Tibial artery (tissue), 4 donors: ENCODE measurements at regions not wholly inside any gene's neighbourhood (a gene's known extent, or its start where the extent isn't known, plus 50 kb on each side); places are given as distances from the start of the nearest gene placed in this dataset.

Experiments
- DNase-seq, 2 donors: peaks; one replicate each; pipeline ENCODE4 v3.0.0-alpha.2; 2019
- H3K27ac ChIP-seq, 2 donors: fragments of 200-600 bp; sonication (generic) in 1 of 2; 1 replicate in 1 of 2; 2 replicates in 1 of 2; pipeline ENCODE4 v1.5.1; 2018 to 2019; ENCODE audit warnings: mild to moderate bottlenecking in 1 of 2
- H3K27me3 ChIP-seq, 2 donors: fragments of 200-600 bp; sonication (generic) in 1 of 2; one replicate each; pipeline versions ENCODE4 v1.5.1 to v1.6.0; 2016 to 2019
- H3K36me3 ChIP-seq, 3 donors: fragments of 200-600 bp; sonication (generic) in 2 of 3; one replicate each; pipeline ENCODE4 v1.5.1; 2016 to 2019; ENCODE audit warnings: mild to moderate bottlenecking in 2 of 3
- H3K4me1 ChIP-seq, 4 donors: fragments of 200-600 bp; sonication (generic) in 2 of 4; 1 replicate in 3 of 4; 2 replicates in 1 of 4; pipeline ENCODE4 v1.5.1; 2016 to 2019
- H3K4me3 ChIP-seq, 2 donors: fragments of 200-600 bp; sonication (generic) in 1 of 2; 1 replicate in 1 of 2; 2 replicates in 1 of 2; pipeline ENCODE4 v1.5.1; 2018 to 2019; ENCODE audit warnings: mild to moderate bottlenecking in 2 of 2
- H3K9me3 ChIP-seq, 3 donors: fragments of 200-600 bp; sonication (generic) in 1 of 3; one replicate each; pipeline ENCODE4 v1.5.1; 2016 to 2019
- intact Hi-C: fragments of 100-400 bp; cut with DNase I; formaldehyde crosslinking; loops from one replicate; pipeline ENCODE4 v1.15.0; 2023; ENCODE audit warnings: low total_unique reads
- TF ChIP-seq, protein P1 (sequence below), 2 experiments: fragments of 200-600 bp in 1 of 2; fragments of 450-650 bp in 1 of 2; IDR thresholded peaks; one replicate each; pipeline ENCODE4 v1.5.1; 2017 to 2019; ENCODE audit warnings: antibody characterized with exemption in 2 of 2, mild to moderate bottlenecking in 1 of 2, moderate library complexity in 1 of 2

DNA sequence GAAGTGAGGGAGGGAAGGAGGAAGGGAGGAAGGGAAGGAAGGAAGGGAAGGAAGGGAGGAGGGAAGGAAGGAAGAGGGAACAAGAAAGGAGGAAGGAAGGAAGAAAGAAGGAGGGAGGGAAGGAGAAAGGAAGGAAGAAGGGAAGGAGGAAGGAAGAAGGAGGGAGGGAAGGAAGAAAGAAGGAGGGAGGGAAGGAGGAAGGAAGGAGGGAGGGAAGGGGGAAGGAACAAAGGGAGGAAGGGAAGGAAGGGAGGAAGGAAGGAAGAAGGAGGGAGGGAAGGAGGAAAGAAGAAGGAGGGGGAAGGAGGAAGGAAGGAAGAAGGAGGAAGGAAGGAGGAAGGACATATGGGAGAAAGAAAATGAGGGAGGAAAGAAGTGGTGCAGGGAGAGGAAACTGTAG is 184.7 kb upstream of the PMEPA1 start:
- no peak for DNase-seq
- Histone ChIP-seq H3K27ac (no peak overlapping the region), H3K4me1 (no peaks in the 10 kb centered on the region), H3K36me3 (no peaks in the 10 kb centered on the region), H3K4me3 (no peak overlapping the region), H3K9me3 (no peaks in the 10 kb centered on the region), H3K27me3 (peaks cover 0 to 2% of the 10 kb centered on the region in 2 donors)
- intact Hi-C loops = no loop called here
- TF ChIP-seq, protein P1, sequence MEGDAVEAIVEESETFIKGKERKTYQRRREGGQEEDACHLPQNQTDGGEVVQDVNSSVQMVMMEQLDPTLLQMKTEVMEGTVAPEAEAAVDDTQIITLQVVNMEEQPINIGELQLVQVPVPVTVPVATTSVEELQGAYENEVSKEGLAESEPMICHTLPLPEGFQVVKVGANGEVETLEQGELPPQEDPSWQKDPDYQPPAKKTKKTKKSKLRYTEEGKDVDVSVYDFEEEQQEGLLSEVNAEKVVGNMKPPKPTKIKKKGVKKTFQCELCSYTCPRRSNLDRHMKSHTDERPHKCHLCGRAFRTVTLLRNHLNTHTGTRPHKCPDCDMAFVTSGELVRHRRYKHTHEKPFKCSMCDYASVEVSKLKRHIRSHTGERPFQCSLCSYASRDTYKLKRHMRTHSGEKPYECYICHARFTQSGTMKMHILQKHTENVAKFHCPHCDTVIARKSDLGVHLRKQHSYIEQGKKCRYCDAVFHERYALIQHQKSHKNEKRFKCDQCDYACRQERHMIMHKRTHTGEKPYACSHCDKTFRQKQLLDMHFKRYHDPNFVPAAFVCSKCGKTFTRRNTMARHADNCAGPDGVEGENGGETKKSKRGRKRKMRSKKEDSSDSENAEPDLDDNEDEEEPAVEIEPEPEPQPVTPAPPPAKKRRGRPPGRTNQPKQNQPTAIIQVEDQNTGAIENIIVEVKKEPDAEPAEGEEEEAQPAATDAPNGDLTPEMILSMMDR (IDR thresholded peaks at IDR 0.05) = no peak

DNA sequence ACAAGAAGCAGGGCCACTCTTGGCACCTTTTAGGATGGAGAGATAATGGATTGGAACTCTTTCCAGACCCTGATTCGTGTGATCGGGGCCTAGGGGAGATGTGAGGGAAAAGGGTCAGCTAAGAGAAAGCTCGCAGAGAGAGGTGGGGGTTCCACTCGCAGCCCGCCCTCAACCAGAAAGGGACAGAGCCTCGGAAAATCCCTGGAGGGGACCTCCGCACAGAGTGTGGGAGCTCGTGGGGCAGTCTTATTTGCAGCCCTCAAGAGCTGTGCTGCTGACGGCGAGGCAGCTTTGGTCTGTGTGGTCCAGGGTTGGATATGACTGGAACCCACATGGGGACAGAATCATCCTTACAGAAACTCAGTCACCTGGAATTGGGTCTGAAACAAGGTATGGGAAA is 184.3 kb upstream of the PMEPA1 start:
- no peak for DNase-seq
- H3K36me3 ChIP-seq = no peaks in the 10 kb centered on the region
- intact Hi-C loops = no loop called here
- TF ChIP-seq, protein P1 (IDR thresholded peaks at IDR 0.05) = no peak
- no peak overlapping the region for H3K4me3 ChIP-seq
- H3K27me3 ChIP-seq = peaks cover 0 to 2% of the 10 kb centered on the region in 2 donors
- no peaks in the 10 kb centered on the region for H3K4me1 ChIP-seq
- H3K27ac ChIP-seq = no peak overlapping the region
- no peaks in the 10 kb centered on the region for H3K9me3 ChIP-seq

DNA sequence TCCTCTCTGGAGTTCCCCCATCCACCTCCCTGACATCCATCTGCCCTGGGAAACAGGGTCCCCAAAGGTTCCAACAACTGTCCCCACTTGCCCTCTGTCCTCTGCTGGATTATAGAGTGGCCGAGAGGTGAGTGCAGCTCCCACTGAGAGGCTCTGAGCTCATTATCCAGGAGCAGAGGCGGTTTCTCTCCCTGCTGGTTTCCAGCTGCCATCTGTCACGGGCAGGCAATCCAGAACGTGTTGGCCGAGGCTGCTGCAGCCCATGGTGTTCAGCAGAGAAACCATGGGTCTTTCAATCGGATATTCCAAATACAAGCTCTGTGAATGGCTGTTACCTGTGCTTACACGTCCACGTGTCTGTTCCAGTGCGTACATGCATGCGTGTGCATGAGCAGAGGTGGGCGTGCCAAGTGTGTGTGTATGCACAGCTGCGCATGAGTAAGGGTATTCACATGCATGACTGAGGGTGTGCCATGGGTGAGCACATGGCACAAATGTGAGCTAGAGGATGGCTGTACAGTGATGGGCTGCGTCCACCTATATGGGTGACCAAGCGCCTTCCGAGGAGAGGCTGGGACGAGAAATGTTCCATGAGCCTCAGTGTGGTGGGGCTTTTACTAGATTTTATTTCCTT is 183.7 kb upstream of the PMEPA1 start:
- TF ChIP-seq, protein P1 (IDR thresholded peaks at IDR 0.05) = no peak
- intact Hi-C loops = no loop called here
- no peak overlapping the region for H3K27ac ChIP-seq
- no peaks in the 10 kb centered on the region for H3K9me3 ChIP-seq
- H3K36me3 ChIP-seq = no peaks in the 10 kb centered on the region
- no peaks in the 10 kb centered on the region for H3K4me1 ChIP-seq
- peaks cover 0 to 2% of the 10 kb centered on the region in 2 donors for H3K27me3 ChIP-seq
- DNase-seq = no peak
- H3K4me3 ChIP-seq = no peak overlapping the region

DNA sequence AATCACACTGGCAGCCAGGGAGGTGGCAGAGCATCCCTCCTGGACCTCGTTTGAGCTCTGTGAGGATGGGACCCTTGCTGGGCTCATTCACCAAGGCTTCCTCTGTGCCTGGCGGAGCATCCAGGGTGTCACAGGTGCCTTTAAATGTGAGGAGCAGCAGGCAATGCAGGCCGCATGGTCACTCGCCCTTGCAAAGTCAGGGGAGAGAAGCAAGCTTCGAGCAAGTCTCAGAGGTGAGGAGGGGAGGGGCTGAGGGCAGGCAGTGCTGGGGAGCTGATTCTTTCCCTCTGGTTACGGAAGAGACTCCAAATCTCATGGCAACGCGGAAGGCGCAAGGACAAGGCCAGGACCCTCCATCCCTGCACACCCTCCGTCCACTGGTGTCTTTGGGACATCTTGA is 182.7 kb upstream of the PMEPA1 start:
- intact Hi-C loops = no loop called here
- TF ChIP-seq, protein P1 (IDR thresholded peaks at IDR 0.05) = no peak
- Histone ChIP-seq H3K4me3 (no peak overlapping the region), H3K27me3 (peaks cover 0 to 2% of the 10 kb centered on the region in 2 donors), H3K4me1 (no peaks in the 10 kb centered on the region), H3K27ac (no peak overlapping the region), H3K9me3 (peaks cover 0 to 2% (median 0%) of the 10 kb centered on the region in 3 donors), H3K36me3 (no peaks in the 10 kb centered on the region)
- DNase-seq = no peak

DNA sequence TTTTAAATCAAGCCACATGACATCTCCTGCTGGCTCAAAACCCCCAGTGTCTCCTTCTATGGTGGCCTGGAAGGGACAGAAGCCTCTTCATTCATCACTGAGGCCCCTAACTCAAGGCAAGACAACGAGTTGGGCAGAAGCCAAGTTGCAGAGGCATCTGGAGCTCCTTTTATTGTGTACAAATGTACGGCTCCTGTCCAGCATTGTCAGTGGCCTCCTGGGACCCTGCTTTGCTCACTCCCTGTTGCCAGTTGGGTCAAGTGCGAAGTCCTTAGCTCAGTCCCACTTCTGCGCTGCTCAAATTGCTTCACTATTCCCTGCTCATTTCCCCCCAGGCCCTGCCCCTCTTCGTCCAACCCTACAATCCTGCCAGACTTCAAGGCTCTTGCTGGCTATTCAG is 181.2 kb upstream of the PMEPA1 start:
- no peak for DNase-seq
- Histone ChIP-seq H3K27ac (no peak overlapping the region), H3K27me3 (peaks cover 0 to 2% of the 10 kb centered on the region in 2 donors), H3K4me3 (no peak overlapping the region), H3K4me1 (no peaks in the 10 kb centered on the region), H3K36me3 (no peaks in the 10 kb centered on the region), H3K9me3 (peaks cover 0 to 7% (median 0%) of the 10 kb centered on the region in 3 donors)
- intact Hi-C loops = no loop called here
- TF ChIP-seq, protein P1 (IDR thresholded peaks at IDR 0.05) = no peak
